Ammon's horn (tissue), 1 donor: ENCODE measurements at regions not wholly inside any gene's neighbourhood (a gene's known extent, or its start where the extent isn't known, plus 50 kb on each side); places are given as distances from the start of the nearest gene placed in this dataset.

ENCODE experiments used
- DNase-seq: peaks from one replicate; pipeline ENCODE4 v3.0.0-alpha.2; 2016; ENCODE audit warnings: low spot score

DNA sequence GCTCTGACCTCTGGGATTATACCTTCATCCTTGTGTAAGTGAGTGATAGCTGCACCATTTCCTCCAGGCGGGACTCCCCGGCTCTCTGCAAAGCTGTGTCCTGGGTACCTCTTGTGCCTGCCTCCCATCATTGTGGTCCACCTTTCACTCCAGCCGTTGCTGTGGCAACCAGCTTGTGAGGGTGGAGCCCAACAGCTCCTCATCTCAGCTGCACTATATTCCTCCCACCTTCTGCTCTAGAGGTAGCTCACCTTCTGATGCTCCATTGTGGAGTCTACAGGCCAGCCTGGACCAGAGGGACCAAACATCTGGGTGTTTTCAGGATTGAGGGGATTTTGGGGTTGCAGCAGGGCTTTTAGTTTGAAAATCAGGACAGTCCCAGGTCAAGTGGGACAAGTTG lies 708.2 kb downstream of the UQCRFS1 start:
- DNase-seq = no peak

DNA sequence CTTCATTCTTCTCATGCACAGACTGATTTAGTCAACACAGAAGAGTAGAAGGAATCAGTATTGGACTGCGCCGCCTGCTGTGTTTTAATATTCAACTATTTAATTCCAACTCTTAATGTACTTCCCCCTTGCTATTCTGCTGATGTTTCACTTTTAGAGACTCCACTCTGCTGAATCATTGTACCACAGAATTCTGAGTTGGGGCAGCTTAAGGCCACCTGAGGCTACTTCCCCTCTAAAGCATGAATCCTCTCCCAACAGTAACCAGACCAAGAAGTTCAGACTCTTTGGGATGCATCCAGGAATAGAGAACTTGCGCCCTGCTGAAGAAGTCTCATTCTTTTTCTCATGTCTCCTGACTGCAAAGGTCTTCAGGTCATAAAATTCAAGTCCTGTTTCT lies 708.8 kb downstream of the UQCRFS1 start:
- DNase-seq = no peak

DNA sequence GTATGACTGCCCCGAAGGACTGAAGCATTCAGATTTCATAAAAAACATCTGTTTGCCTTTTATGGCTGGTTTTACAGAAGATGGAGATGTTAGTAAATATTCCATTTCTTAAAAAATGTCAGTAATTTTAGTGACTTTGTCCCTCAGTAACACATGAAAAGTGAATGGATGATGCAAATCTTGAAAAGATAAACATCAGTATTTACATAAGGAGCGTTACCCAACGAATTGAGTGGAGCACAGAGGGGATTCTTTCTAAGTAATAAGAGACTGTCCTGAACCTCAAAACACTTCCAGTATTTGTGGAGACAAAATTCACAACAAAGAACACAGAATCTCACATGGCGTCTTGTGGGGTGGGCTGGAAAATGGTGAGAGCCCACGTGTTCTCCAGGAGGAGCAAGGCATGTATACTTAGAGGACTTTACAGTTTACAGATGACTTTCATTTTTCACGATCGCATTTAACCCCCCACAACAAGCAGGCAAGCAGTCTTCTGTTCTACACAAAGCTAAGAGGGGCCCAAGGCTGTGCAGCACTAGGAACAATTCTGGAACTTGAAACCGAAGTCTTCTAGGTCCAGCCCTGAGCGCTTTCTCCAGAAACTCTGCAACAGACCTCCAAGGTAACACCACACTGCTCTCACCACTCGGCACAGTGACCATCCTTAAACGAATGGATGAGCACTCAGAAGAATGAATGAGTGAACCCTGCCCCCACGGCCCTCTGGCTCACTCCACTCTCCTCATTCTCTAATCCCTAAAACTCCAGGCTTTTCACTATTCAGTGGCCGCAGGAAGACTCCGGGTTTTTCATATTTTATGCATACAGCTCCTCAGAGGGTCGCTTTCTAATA lies 709.8 kb downstream of the UQCRFS1 start:
- DNase-seq = no peak

DNA sequence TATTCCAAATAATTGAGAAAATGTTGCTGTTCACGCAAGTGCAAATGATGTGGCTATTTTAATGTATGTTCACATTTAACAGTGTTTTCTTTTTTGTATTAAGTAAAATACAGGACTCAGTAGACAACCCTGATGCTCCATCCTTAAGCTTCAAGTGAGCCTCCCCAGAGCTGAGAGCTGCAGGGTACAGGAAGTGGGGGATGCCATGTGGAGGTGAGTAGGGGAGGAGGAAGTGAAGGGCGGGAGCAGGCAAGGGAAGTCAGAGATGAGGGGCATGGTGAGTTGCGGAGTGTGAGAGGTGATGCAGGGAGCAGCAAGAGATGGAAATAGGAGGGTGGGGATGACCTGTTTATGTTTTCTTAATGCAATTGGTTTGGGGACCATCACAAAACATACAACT lies 711.0 kb downstream of the UQCRFS1 start:
- DNase-seq = no peak

DNA sequence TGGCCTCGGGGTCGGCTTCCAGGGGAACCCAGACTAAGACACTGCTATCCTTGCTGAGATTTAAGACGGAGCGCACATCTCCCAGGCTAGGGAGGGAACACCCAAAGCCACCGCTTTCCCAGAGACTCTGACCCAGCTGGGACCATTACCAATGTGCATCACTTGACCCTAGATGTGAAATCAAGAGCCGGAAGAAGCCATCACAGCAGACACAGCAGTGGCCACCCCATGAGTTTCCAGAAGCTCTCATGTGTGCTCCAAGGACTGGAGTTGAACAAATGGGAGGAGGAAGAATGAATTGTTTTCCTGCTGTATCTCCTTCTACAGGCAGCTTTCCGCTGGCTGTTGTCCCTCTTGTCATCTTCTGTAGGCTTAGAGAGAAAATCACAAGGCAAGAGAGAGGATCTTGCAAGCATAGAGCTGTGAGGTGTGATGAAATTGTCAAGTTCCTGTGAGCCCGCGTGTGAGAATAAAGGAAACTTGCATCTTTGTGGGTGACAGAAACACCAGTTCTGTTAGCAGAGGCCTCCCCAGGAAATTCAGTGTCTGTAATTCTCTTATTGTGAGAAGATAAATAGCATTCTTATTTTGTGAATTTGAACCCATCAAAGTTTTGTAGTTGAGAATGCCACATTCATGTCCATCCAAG lies 711.8 kb downstream of the UQCRFS1 start:
- DNase-seq = no peak

DNA sequence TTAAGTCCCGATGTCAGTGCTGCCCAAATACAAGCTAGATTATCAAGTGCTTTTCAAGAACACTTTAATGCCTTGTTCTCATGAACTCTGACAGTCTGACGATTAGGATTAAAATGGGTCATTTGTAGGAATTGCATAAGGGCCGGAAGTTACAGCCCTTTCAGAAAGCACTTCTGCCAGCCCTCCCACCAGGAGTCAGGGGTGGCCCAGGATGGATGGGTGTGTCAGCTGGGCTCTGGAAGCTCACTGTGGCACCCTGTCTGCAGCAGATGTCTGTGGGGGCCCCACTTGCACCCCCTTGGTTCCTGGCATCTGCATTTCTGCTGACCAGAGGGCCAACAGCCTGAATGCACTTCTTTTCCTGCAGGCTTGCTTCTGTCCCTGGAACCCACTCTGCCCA lies 712.7 kb downstream of the UQCRFS1 start:
- no peak for DNase-seq

DNA sequence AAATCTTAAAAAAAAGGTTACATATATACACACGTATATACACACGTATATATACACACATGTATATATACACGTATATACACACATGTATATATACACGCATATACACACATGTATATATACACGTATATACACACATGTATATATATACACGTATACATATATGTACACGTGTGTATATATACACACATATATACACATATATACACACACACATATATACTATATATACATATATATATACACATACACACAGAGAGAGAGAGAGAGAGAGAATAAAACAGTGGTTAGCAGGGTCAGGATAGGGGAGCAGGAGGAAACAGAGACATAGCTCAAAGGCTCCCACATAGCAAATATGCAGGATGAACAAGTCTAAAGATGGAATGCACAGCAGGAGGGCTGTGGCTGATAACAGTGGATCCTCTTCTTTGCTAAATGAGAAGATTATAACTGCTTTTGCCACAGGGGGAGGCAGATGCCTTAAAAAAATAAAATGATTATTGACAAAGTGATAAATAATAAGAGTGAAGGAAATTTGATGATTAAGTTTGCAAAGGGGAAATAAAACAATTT lies 714.5 kb downstream of the UQCRFS1 start:
- DNase-seq = no peak

DNA sequence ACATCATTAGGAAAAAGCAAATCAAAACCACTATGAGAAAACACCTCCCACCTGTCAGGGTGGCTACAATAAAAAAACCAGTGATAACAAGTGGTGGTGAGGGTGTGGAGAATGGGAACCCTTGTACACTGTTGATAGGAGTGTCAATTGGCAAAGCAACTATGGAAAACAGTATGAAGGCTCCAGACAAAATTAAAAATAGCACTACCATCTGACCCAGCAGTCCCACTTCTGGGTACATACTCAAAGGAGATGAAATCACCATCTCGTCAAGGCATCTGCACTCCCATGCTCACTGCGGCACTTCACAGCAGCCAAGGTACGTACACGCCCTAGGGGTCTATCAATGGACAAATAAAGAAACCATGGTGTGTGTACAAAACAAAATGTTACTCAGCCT lies 715.1 kb downstream of the UQCRFS1 start:
- no peak for DNase-seq

DNA sequence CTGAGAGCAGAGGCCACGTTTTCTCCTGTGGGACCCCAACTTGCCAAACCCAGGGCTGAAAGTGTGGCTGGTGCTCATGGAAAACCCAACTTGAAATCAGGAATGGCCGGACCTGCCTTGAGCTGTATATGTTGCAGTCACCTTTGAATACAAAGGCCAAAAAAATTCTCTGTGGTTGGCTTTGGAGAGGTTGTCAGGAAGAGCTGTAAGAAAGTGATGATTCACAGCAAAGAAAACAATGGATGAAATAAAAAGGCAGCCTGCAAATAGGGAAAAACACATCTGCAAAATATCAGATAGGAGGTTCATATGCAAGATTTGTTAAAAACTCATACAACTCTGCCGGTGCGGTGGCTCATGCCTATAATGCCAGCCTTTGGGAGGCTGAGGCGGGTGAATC lies 715.8 kb downstream of the UQCRFS1 start:
- DNase-seq = no peak

DNA sequence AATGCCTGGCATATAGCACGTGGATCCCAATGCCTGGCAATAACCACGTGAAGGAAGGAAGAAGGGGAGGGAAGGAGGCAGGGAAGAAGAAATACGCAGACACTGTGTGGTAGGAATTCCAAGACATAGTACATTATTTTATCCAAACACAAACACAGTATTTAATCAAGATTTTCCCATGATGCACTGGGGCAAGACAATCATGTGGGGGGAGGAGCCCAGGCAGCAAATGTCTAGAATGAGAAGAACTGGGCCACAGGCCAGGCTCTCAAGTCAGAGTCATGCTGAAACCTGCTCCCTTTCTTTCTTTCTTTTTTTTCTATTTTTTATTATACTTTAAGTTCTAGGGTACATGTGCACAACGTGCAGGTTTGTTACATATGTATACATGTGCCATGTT lies 717.9 kb downstream of the UQCRFS1 start:
- DNase-seq = no peak

DNA sequence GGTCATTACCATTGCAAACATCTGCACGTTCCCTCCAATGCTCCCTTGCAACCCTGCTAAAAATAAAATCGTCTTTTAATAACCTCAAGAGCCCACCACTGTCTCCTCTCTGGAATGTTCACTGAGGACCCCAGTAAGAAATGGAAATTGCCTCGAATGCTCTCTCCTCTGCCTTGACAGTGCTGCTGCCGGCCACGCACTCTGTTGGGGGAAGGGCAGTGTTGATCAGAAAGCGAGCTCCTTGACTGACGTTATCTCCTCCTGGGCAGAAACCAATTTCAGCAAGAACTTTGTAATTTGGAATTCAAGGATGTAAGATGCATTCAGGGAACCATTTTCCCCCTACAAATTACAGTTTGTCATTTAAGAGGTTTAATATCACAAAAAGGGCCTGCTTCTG lies 718.5 kb downstream of the UQCRFS1 start:
- DNase-seq = no peak

DNA sequence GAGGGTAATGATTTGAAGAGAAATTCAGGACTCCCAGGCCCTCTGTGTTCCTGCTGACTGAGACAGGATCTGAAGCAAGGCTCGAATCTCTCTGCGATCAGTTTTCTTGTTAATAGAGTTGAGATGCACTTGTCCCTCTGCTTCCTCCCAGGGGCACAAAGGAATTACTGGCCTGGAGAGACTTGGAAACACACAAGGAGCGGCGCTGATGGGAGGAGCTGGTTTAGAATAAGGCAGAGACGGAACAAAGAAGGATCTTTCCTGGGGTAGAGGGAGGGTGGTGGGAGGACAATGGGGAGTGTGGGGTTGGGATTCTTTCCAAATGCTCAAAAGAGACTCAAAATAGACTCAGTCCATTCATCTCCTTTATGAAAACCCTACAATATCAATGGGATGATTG lies 719.1 kb downstream of the UQCRFS1 start:
- DNase-seq = no peak

DNA sequence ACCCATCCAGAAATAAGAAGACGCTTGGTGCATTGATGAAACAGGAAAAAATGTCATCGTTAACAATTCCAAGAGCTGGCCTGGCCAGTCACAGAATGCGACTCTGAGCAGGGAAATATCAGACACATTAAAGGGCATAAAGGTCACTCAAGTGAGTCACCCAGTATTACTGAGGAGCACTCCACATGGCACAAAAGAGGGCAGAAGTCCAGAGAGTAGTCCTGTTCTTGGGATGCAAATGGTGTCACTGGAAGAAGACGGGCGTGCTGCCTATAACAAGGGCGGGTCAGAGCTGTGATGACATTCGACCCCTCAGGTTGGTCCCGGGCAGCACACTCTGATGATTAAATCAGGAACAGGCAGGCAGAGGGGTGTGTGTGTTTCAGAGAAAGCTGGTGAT lies 720.3 kb downstream of the UQCRFS1 start:
- DNase-seq = no peak

DNA sequence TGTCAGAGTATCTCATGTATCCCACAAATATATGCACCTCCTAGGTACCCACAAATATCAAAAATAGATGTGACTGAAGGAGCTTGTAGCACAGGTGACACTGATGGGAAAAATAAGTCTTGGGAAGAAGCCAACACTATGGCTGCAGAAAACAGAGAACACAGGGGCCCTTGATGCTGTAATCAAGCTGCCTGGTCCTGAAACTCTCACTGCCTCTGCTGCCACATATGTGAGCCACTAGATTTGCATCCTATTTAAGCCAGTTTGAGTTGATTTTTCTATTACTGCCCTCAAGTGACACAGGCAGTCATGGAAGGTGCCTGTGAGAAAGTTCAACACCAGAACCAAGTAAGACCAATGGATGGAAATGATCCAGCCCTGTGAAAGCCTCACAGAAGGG lies 720.8 kb downstream of the UQCRFS1 start:
- no peak for DNase-seq

DNA sequence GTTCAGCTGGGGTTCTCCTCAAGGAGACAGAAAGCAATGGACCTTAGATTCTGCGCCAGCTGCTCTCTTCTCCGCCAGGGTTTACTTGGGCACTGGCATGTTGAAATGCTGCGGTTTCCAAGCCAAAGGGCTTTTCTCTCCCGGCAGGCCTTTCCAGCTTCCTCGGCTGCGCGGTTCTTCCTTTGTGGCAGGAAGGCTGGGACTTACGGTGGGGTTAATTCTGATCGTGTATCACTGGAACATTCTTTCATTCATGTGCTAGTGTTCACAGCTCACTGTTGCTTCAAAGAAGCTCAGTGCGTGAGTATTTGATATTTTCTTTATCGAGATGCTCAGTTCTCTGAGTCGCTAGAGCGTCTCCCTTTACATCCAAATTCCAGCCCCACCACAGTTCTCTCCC lies 723.2 kb downstream of the UQCRFS1 start:
- DNase-seq = no peak

DNA sequence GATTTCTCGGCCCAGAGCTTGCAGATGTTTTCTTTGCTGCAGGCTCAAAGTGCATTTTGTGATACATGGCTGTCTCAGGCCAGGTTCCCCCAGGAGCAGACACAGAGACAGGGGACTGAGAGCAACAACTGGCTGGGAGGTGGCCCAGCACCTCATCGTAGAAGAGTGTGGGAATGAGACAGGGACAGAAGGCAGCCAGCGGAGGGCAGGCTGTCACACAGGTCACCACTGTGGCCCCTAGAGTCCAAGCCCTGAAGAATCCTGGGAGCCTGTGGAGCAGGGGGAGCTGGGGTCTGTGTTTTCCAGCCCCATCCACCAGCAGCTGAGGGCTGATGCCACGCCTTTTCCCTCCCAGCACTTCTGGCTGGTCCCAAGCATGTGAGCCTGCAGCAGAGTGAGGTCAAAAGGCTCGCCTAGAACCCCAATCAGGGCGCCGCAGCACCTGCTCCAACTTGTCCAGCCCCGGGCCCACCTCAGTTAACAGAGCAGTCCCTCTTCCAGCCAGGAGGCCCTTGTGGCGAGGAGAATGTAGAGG lies 723.8 kb downstream of the UQCRFS1 start:
- no peak for DNase-seq

DNA sequence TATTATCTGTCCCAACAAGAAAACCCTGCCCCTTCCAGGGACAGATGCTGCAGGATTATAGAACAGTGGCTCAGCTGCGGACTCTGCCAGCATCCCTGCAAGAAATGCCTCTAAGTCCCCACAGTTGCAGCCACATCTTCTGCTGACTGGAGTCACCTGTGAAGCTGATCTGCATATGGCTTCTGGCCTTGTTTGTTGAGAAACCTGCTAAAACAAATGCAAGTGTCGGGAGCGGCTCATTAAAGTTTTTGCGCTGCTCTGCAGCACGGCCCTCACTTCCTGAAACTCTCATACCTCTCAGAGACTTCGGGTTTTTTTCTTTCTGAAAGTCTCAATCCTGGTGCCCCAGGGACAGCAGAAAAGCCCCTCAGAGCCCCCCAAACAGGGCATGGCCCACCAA lies 725.0 kb downstream of the UQCRFS1 start:
- DNase-seq = no peak

DNA sequence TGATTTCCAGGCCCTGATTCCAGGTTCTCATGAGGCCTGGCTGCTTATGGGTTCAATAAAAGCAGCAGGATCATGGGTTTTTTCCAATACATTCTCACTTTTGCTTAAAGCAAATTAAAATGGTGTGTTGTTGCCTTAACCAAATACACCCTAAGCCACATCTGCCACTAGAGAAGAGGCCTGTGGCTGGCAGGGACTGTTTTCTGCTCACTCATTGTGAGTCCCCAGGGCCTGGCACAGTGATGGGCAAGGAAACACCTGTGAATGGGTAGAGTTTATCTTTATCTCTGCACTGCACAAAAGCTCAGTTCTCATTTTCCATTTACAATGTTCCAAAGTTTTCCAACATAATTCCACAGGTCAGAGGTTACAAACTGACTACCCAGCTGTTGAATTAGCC lies 726.0 kb downstream of the UQCRFS1 start:
- DNase-seq = no peak

DNA sequence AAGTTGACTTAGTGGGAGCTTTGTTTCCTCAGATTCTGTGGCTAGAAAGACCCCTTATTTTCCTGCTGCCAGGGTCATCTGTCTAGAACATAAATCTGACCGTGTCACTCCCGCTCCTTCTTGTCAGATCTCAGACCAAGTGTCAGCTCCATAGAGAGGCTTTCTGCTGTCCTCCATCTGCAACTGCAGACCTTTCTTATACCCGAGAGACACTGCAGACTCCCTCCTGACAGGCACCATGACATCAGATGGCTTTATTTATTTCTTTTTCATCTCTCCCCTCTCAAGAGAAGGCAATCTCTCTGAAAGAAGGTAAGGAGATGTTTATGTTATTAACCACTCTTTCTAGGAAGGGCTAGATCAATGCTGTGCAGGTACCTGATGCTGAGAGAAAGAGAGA lies 726.5 kb downstream of the UQCRFS1 start:
- DNase-seq = no peak

DNA sequence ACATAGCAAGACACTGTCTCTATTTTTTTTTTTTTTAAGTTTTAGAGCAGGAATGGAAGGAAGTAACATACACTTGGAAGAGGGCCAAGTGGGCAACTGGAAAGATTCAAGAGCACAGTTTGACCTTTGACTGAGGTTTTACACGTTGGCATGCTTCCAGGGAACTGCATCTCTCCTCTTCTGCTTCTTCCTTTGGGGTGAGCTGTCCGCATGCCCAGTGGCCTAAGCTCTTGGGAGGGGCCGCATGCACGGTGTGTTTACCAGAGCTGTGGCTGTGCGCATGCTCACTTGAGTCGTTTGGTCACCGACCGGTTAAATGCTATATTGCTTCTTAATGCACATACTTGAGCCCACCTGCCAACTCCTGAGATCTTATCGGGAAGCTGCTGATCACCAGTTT lies 727.7 kb downstream of the UQCRFS1 start:
- no peak for DNase-seq

DNA sequence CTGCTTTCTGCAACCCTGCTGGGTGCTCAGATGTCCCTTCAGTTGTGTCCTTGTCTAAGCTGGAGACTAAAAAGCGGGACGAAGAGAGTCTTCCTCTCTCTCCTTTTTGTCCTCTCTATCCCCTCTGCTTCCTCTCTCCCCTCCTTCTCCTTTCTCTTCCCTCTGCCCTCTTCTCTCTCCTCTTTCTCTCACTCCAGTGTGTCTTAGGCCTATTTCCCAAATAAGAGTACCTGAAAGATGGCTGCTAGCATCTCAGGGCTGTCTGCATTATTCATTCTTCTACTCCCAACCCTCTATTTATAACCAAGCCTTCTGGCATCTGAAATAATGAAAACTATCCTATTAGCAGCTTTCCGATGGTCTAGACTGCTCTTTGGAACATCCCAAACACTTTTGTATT lies 729.8 kb downstream of the UQCRFS1 start:
- no peak for DNase-seq

DNA sequence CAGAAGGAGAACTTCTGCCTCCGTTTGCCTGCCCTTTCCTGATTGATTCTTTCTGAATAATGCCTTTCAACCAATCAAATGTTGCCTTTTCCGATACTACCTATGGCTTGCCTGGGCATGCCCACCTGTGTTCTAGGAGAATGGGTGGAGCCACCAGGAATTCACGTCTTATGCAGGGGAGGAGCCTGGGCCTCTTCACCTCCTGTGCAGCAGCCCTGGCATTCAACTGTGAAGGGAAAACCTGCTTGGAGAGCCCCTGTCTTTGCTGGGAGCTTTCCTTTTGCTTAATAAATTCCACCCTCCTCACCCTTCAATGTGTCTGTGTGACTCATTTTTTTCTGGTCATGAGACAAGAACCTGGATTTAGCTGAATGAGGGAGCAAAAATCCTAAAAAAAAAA lies 730.7 kb downstream of the UQCRFS1 start:
- DNase-seq = no peak

DNA sequence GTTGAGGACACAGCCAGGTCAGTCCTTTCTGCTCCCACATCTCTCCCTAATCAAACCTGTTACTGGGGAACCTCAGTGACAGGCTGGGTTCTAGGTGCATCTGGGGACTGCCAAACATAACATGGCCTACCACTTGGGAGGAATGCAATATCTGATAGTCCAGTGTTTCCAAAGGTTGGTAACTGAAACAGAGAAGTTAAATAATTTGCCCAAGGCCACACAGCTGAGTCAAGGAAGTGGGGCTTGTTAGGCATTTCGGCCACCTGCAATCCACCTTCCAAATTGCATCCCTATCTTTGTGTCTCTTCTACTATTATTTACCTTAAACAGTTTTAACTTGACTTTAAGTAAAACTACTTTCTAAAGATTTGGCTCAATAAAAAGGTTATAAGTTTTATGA lies 731.3 kb downstream of the UQCRFS1 start:
- no peak for DNase-seq
